LNCaP clone FGC (cell line): ENCODE measurements at regions not wholly inside any gene's neighbourhood (a gene's known extent, or its start where the extent isn't known, plus 50 kb on each side); places are given as distances from the start of the nearest gene placed in this dataset.

Source experiments
- DNase-seq: peaks from one replicate; pipeline ENCODE4 v3.0.0-alpha.2; 2011; ENCODE audit warnings: low read depth
- H3K4me3 ChIP-seq: 2 replicates; pipeline ENCODE4 v1.5.1; 2011; ENCODE audit warnings: mild to moderate bottlenecking, low read depth, low read length, control low read depth
- CTCF ChIP-seq: IDR thresholded peaks from 2 replicates; pipeline ENCODE4 v1.5.1; 2012; ENCODE audit warnings: mild to moderate bottlenecking; ENCODE audit not compliant: control insufficient read depth, insufficient read depth; ENCODE audit errors: extremely low read depth

GRCh38 chr2:204201507-204201906 is 264.9 kb downstream of the ICOS start:
- DNase-seq, result peak; percentile 22
- no peak for TF ChIP-seq CTCF
- H3K4me3 ChIP-seq, result no peak overlapping the region

GRCh38 chr2:204202253-204202652 is 265.7 kb downstream of the ICOS start:
- no peak overlapping the region for H3K4me3 ChIP-seq
- peak; percentile 55 for DNase-seq
- no peak for TF ChIP-seq CTCF

DNA sequence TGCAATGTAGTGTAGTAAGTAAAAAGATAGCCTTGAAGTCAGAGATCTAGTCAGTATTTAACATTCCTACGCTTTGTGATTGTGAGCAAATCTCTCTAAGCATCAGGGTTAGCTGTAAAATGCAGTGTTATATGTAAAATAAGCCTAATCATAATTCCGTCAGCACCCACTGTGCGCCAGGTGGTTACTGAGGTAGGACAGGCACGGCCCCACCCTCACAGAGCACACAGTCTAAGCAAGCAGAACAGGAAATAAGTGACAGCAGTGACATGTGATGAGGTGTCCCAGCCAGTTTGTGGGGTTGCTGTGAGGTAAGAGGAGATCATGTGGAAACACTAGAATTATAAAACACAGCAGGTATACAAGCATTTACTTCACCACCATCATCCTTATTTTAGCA is 267.1 kb downstream of the ICOS start:
- no peak for TF ChIP-seq CTCF
- no peak for DNase-seq
- H3K4me3 ChIP-seq, result no peak overlapping the region

DNA sequence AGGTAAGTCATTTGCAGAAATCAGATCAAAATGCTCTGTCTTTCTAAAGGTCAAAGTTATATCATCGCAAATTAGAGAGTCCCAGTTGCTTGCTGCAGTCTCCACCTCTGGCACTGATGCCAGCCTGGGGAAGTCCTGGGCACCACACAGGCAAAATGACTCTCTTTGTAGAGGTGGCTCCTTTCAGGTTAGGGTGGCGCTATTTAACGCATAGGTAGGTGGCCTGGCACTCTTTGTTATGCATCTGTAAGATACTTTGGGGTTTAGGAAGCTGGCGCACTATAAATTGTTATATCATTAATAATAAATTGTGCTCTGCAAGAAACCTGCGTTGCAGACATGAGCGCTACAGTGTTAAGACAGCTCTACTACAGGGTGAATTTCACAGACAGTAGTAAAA is 268.5 kb downstream of the ICOS start:
- no peak overlapping the region for H3K4me3 ChIP-seq
- TF ChIP-seq CTCF, result no peak
- DNase-seq, result no peak

- no peak for TF ChIP-seq CTCF
- no peak for DNase-seq
- H3K4me3 ChIP-seq, result no peak overlapping the region
Measured at GRCh38 chr2:204205538-204205937, 269.0 kb downstream of the ICOS start.

DNA sequence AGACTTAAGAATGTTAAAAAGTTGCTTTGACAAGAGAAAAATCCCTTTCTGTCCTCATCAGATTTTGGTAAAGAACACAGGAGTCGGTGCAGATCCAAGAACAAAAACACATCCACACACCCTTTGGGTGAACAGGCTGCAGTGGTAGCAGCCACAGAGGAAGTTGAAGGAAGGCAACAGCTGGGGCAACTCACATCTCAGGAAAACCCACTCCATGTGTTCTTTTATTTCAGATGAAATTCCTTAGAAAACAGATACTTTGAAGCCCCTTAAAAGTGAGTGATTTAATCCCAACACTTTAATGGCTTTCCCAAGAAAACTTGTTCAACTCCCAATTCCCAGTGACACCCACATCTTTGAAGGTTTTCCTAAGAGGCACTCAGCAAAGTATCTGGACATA is 271.3 kb downstream of the ICOS start:
- no peak for TF ChIP-seq CTCF
- H3K4me3 ChIP-seq, result no peak overlapping the region
- no peak for DNase-seq

DNA sequence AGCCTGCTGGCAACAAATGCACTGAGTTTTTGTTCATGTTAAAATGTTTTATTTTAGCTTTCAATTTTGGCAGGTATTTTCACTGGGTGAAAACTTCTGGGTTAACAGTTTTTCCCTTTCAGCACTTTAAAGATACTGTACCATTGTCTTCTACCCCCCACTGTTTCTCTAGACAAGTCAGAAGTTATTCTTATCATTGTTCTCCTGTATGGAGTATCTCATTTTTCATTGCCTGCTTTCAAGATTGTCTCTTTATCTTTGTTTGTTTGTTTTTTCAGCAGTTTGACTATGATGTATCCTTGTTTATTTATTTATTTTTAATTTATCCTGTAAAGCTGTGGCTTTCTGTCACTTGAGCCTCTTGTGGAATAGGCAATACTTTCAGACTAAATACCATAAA is 277.0 kb downstream of the ICOS start:
- TF ChIP-seq CTCF, result no peak
- no peak for DNase-seq
- no peak overlapping the region for H3K4me3 ChIP-seq
